H1 (cell line): ENCODE measurements at regions not wholly inside any gene's neighbourhood (a gene's known extent, or its start where the extent isn't known, plus 50 kb on each side); places are given as distances from the start of the nearest gene placed in this dataset.

ENCODE experiments used
- CTCF ChIA-PET: fragments of 300-600 bp; sonication (Branson Sonifier 250); formaldehyde crosslinking; loops from one replicate; lab custom pipeline; 2021; ENCODE audit not compliant: partially characterized antibody; lab: Charles Lee
- POLR2A ChIA-PET: fragments of 300-600 bp; sonication (Branson Sonifier 250); formaldehyde crosslinking; loops from one replicate; lab custom pipeline; 2021; ENCODE audit warnings: inconsistent platforms; ENCODE audit not compliant: partially characterized antibody; lab: Charles Lee
- DNase-seq, 2 experiments: peaks; one replicate each; pipeline versions ENCODE4 v3.0.0 to v3.0.0-alpha.2; 2010 to 2022; ENCODE audit warnings: low spot score in 2 of 2, low read depth in 1 of 2, mixed read lengths in 1 of 2
- FAIRE-seq: peaks from 2 replicates; lab custom pipeline; 2011; peaks lifted over from hg19 to GRCh38; lab: Jason Lieb, UNC
- H2AFZ ChIP-seq: 2 replicates; pipeline ENCODE4 v1.8.1; 2012; ENCODE audit warnings: low read length, inconsistent platforms
- H2AK5ac ChIP-seq: 2 replicates; pipeline ENCODE4 v1.6.1; 2013; ENCODE audit warnings: low read depth, low read length
- H2BK120ac ChIP-seq: replicated peaks from 2 replicates; pipeline ENCODE3; 2013; ENCODE audit warnings: low read depth, low read length, inconsistent platforms
- H2BK12ac ChIP-seq: 2 replicates; pipeline ENCODE4 v1.6.1; 2013; ENCODE audit warnings: low read depth, low read length
- H2BK15ac ChIP-seq: 2 replicates; pipeline ENCODE4 v1.6.1; 2013; ENCODE audit warnings: low read length
- H2BK20ac ChIP-seq: 2 replicates; pipeline ENCODE4 v1.6.1; 2013; ENCODE audit warnings: low read length
- H2BK5ac ChIP-seq: 2 replicates; pipeline ENCODE4 v1.6.1; 2013; ENCODE audit warnings: low read depth, low read length
- H3K14ac ChIP-seq: 2 replicates; pipeline ENCODE4 v1.6.1; 2013; ENCODE audit warnings: inconsistent platforms; ENCODE audit not compliant: insufficient read length
- H3K18ac ChIP-seq: 2 replicates; pipeline ENCODE4 v1.6.1; 2013; ENCODE audit warnings: low read length; ENCODE audit errors: extremely low read depth
- H3K23ac ChIP-seq: 2 replicates; pipeline ENCODE4 v1.6.1; 2013; ENCODE audit warnings: inconsistent platforms; ENCODE audit not compliant: insufficient read length
- H3K23me2 ChIP-seq: 2 replicates; pipeline ENCODE4 v1.6.1; 2013; ENCODE audit warnings: low read depth, low read length
- H3K27ac ChIP-seq: 2 replicates; pipeline ENCODE4 v1.6.1; 2011; ENCODE audit warnings: low read depth, low read length, inconsistent platforms
- H3K27me3 ChIP-seq, 4 experiments: replicated peaks in 1 of 4; 1 replicate in 1 of 4; 2 replicates in 3 of 4; pipeline versions ENCODE4 v1.6.1 to v1.8.1; 2011 to 2013; ENCODE audit warnings: low read length in 3 of 4, mild to moderate bottlenecking in 3 of 4, inconsistent platforms in 2 of 4, mixed read lengths in 2 of 4, moderate library complexity in 1 of 4; ENCODE audit not compliant: control insufficient read depth in 3 of 4, insufficient read depth in 3 of 4; ENCODE audit errors: extremely low read depth in 1 of 4
- H3K36me3 ChIP-seq, 4 experiments: 2 replicates each; pipeline versions ENCODE4 v1.6.1 to v1.8.1; 2011 to 2013; ENCODE audit warnings: mild to moderate bottlenecking in 4 of 4, low read length in 3 of 4, moderate library complexity in 2 of 4, control low read depth in 1 of 4, inconsistent platforms in 1 of 4; ENCODE audit not compliant: insufficient read depth in 4 of 4, control insufficient read depth in 2 of 4
- H3K4ac ChIP-seq: replicated peaks from 2 replicates; pipeline ENCODE3; 2013; ENCODE audit warnings: low read length, low read depth, mixed read lengths, inconsistent platforms; ENCODE audit not compliant: insufficient read length
- H3K4me1 ChIP-seq, 4 experiments: replicated peaks in 1 of 4; 1 replicate in 1 of 4; 2 replicates in 3 of 4; pipeline versions ENCODE4 v1.6.1 to v1.8.1; 2011 to 2013; ENCODE audit warnings: low read length in 3 of 4, inconsistent platforms in 2 of 4, mixed read lengths in 1 of 4; ENCODE audit not compliant: insufficient read depth in 4 of 4, control insufficient read depth in 3 of 4
- H3K4me2 ChIP-seq, 2 experiments: 2 replicates each; pipeline versions ENCODE4 v1.6.1 to v1.8.1; 2011 to 2013; ENCODE audit warnings: low read depth in 2 of 2, low read length in 2 of 2, control low read depth in 1 of 2, inconsistent platforms in 1 of 2, mild to moderate bottlenecking in 1 of 2; ENCODE audit not compliant: insufficient read depth in 1 of 2
- H3K4me3 ChIP-seq, 4 experiments: fragments of 200-600, 300-600 bp in 1 of 4; sonication (generic), shearing (Covaris generic), sonication (Bioruptor Twin) in 1 of 4; 2 replicates each; pipeline versions ENCODE4 v1.5.1 to v1.8.1; 2011 to 2016; ENCODE audit warnings: low read length in 4 of 4, low read depth in 3 of 4, control low read depth in 2 of 4, inconsistent platforms in 2 of 4, mild to moderate bottlenecking in 2 of 4, mixed read lengths in 1 of 4, moderate library complexity in 1 of 4; ENCODE audit not compliant: insufficient read depth in 2 of 4; ENCODE audit errors: extremely low read depth in 1 of 4
- H3K56ac ChIP-seq: replicated peaks from 2 replicates; pipeline ENCODE3; 2013; ENCODE audit warnings: low read depth, mild to moderate bottlenecking, mixed read lengths, low read length, inconsistent platforms; ENCODE audit not compliant: insufficient read length
- H3K79me1 ChIP-seq: 2 replicates; pipeline ENCODE4 v1.6.1; 2013; ENCODE audit warnings: low read depth, low read length, control low read depth
- H3K79me2 ChIP-seq, 2 experiments: 2 replicates each; pipeline versions ENCODE4 v1.6.1 to v1.8.1; 2012 to 2013; ENCODE audit warnings: low read length in 2 of 2, mild to moderate bottlenecking in 2 of 2, inconsistent platforms in 1 of 2; ENCODE audit not compliant: insufficient read depth in 2 of 2, control insufficient read depth in 1 of 2
- H3K9ac ChIP-seq, 4 experiments: replicated peaks in 1 of 4; 1 replicate in 1 of 4; 2 replicates in 3 of 4; pipeline versions ENCODE4 v1.6.1 to v1.8.1; 2011 to 2013; ENCODE audit warnings: low read depth in 3 of 4, low read length in 3 of 4, control low read depth in 2 of 4, mild to moderate bottlenecking in 2 of 4, moderate library complexity in 2 of 4, inconsistent platforms in 1 of 4; ENCODE audit errors: extremely low read depth in 1 of 4
- H3K9me3 ChIP-seq, 2 experiments: 2 replicates each; pipeline versions ENCODE4 v1.6.1 to v1.8.1; 2012 to 2013; ENCODE audit warnings: mild to moderate bottlenecking in 2 of 2, moderate library complexity in 2 of 2, control low read depth in 1 of 2, inconsistent platforms in 1 of 2, low read depth in 1 of 2, low read length in 1 of 2, mixed read lengths in 1 of 2; ENCODE audit not compliant: insufficient read depth in 2 of 2
- H4K20me1 ChIP-seq, 2 experiments: replicated peaks in 1 of 2; 2 replicates each; pipeline versions ENCODE3 to v1.8.1; 2011 to 2013; ENCODE audit warnings: inconsistent platforms in 2 of 2, low read length in 2 of 2, mild to moderate bottlenecking in 1 of 2; ENCODE audit not compliant: insufficient read depth in 2 of 2, control insufficient read depth in 1 of 2
- H4K5ac ChIP-seq: 2 replicates; pipeline ENCODE4 v1.6.1; 2013; ENCODE audit warnings: low read length, low read depth, mixed read lengths, inconsistent platforms; ENCODE audit not compliant: insufficient read length
- H4K8ac ChIP-seq: 2 replicates; pipeline ENCODE4 v1.8.0; 2013; ENCODE audit warnings: mild to moderate bottlenecking, moderate library complexity, low read length, inconsistent platforms; ENCODE audit not compliant: insufficient read depth; ENCODE audit errors: extremely low read depth
- H4K91ac ChIP-seq: replicated peaks from 2 replicates; pipeline ENCODE3; 2013; ENCODE audit warnings: low read length, mixed read lengths, inconsistent platforms; ENCODE audit not compliant: insufficient read length
- NRF1 ChIP-seq: IDR thresholded peaks from 2 replicates; pipeline ENCODE4 v1.6.1; 2011; ENCODE audit warnings: mild to moderate bottlenecking, low read depth, low read length, improper control_type of control experiment
- POLR2AphosphoS5 ChIP-seq: IDR thresholded peaks from 2 replicates; pipeline ENCODE4 v1.6.1; 2011; ENCODE audit warnings: low read depth, low read length
- SIN3A ChIP-seq, 2 experiments: IDR thresholded peaks in 1 of 2; conservative IDR thresholded peaks in 1 of 2; 2 replicates each; pipeline ENCODE4 v1.6.1; 2011 to 2012; ENCODE audit warnings: low read length in 2 of 2, improper control_type of control experiment in 1 of 2, low read depth in 1 of 2, mild to moderate bottlenecking in 1 of 2
- SIRT6 ChIP-seq: IDR thresholded peaks from one replicate; pipeline ENCODE4 v1.7.1; 2012; ENCODE audit warnings: low read length, inconsistent platforms
- SP2 ChIP-seq: IDR thresholded peaks from 2 replicates; pipeline ENCODE4 v1.6.1; 2012; ENCODE audit warnings: mild to moderate bottlenecking, low read length, inconsistent platforms
- TBP ChIP-seq: IDR thresholded peaks from 2 replicates; pipeline ENCODE4 v1.6.1; 2011; ENCODE audit warnings: low read depth, low read length, improper control_type of control experiment
- WGBS, 2 experiments: shearing (Covaris generic) in 1 of 2; methylation state at CpG; one replicate each; pipeline versions ENCODE4 v1.1.6 to v1.1.7; 2013 to 2015; ENCODE audit warnings: low lambda C conversion rate in 2 of 2, mixed read lengths in 2 of 2, inconsistent platforms in 1 of 2, low coverage in 1 of 2, missing lambda C conversion rate in 1 of 2; ENCODE audit not compliant: insufficient replicate concordance in 2 of 2, insufficient coverage in 1 of 2, insufficient read length in 1 of 2; ENCODE audit errors: extremely low coverage in 1 of 2, missing lambda C conversion rate in 1 of 2; 5-methylcytosine and 5-hydroxymethylcytosine counted together
- TF ChIP-seq, protein P1 (sequence below): IDR thresholded peaks from 2 replicates; pipeline ENCODE4 v1.6.1; 2011; ENCODE audit warnings: low read depth, mild to moderate bottlenecking, low read length; ENCODE audit not compliant: insufficient read depth
- TF ChIP-seq, protein P2 (sequence below), 3 experiments: IDR thresholded peaks; 1 replicate in 2 of 3; 2 replicates in 1 of 3; pipeline versions ENCODE4 v1.5.1 to v1.6.1; 2011; ENCODE audit warnings: low read length in 3 of 3, mild to moderate bottlenecking in 3 of 3, inconsistent platforms in 2 of 3, low read depth in 1 of 3, moderate library complexity in 1 of 3; ENCODE audit not compliant: insufficient read depth in 1 of 3; ENCODE audit errors: control extremely low read depth in 1 of 3

DNA sequence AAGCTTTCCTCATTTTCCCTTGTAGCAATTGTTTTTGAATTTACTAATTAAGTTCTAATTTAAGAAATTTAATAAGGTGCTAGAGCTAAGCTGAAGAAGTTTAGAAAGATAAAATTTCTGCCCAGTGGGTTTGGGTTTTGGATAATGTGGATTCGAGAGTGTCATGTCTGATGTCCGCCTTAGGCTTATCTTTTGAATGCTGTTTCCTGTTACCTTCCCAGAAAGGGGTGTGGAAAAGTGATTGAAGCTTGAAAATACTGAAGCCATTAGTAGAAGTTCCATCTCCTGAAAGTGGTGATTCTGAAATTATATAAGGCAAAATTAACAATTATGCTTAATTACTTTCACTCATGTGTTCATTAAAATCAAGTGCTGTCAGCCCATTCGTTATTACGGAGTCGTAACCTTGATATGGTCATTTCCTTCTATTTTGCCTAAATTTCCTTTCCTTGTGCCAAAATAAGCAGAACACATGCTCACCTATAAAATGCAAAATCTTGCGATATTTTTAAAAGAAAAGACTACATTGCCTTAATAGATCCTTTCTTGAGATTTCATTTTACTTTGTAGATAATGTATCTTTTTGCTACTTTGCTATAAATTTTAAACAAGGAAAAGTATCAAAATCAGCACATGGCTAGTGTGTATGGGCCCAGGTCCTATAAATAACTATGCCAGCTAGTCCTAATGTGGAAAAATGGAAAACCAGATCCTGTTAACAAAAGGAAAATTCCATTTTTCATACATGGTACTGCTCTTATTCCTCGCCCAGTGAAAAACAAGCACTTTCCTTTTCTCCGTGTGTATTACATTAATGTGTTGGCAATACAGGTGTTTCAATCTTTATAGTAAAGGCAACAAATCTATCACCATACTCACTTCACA is 97.3 kb downstream of the ICOS start:
- POLR2A ChIA-PET: no interaction called here
- WGBS, 2 experiments: 90% methylated on average over 8 of the region's 8 CpGs; no CpG with 5 or more reads in 1 of the 2 experiments
- H3K4me1 ChIP-seq: no peaks in the 10 kb centered on the region

More for the DNA sequence above, 97.3 kb downstream of the ICOS start:
- Histone ChIP-seq H4K5ac (no peak overlapping the region), H2BK15ac (no peak overlapping the region), H3K4ac (no peak overlapping the region), H3K27me3 (no peaks in the 10 kb centered on the region), H3K23ac (no peak overlapping the region), H3K36me3 (no peaks in the 10 kb centered on the region), H3K79me1 (no peaks in the 10 kb centered on the region), H3K27ac (no peak overlapping the region), H2BK20ac (no peak overlapping the region), H4K91ac (no peak overlapping the region), H2AK5ac (no peak overlapping the region), H2AFZ (no peak overlapping the region), H2BK12ac (no peak overlapping the region), H3K14ac (no peak overlapping the region), H3K56ac (no peak overlapping the region), H4K8ac (no peak overlapping the region), H4K20me1 (no peaks in the 10 kb centered on the region), H2BK120ac (no peak overlapping the region), H3K18ac (no peak overlapping the region), H3K4me3 (no peak overlapping the region), H3K9me3 (no peaks in the 10 kb centered on the region), H3K4me2 (no peak overlapping the region), H2BK5ac (no peak overlapping the region), H3K9ac (no peak overlapping the region), H3K23me2 (no peaks in the 10 kb centered on the region), H3K79me2 (no peaks in the 10 kb centered on the region)
- CTCF ChIA-PET: interaction anchor here (0.6 to 2.0 kb wide), 6 partner anchors 8 to 816 kb away, joined by 3 to 10 read pairs (median 3); no protein-coding TSS in a partner anchor
- no peak for DNase-seq
- TF ChIP-seq, protein P1, sequence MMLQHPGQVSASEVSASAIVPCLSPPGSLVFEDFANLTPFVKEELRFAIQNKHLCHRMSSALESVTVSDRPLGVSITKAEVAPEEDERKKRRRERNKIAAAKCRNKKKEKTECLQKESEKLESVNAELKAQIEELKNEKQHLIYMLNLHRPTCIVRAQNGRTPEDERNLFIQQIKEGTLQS: no peak
- no peak for TF ChIP-seq NRF1
- TF ChIP-seq, protein P2, sequence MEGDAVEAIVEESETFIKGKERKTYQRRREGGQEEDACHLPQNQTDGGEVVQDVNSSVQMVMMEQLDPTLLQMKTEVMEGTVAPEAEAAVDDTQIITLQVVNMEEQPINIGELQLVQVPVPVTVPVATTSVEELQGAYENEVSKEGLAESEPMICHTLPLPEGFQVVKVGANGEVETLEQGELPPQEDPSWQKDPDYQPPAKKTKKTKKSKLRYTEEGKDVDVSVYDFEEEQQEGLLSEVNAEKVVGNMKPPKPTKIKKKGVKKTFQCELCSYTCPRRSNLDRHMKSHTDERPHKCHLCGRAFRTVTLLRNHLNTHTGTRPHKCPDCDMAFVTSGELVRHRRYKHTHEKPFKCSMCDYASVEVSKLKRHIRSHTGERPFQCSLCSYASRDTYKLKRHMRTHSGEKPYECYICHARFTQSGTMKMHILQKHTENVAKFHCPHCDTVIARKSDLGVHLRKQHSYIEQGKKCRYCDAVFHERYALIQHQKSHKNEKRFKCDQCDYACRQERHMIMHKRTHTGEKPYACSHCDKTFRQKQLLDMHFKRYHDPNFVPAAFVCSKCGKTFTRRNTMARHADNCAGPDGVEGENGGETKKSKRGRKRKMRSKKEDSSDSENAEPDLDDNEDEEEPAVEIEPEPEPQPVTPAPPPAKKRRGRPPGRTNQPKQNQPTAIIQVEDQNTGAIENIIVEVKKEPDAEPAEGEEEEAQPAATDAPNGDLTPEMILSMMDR (IDR thresholded peaks at IDR 0.05; ENCODE audit: control extremely low read depth in 1 of 3, insufficient read depth in 1 of 3, low read depth in 1 of 3, low read length in 3 of 3): no peak
- TF ChIP-seq TBP: no peak
- no peak for TF ChIP-seq SP2
- TF ChIP-seq SIN3A (conservative IDR thresholded peaks at IDR 0.05 in 1 of 2, IDR thresholded peaks at IDR 0.05 in 1 of 2; ENCODE audit: low read depth in 1 of 2, low read length in 2 of 2): no peak
- no peak for TF ChIP-seq SIRT6
- TF ChIP-seq POLR2AphosphoS5: no peak
- FAIRE-seq: no peak
